HG02763 (cell line): ENCODE measurements at regions not wholly inside any gene's neighbourhood (a gene's known extent, or its start where the extent isn't known, plus 50 kb on each side); places are given as distances from the start of the nearest gene placed in this dataset.

Experiments used
- ATAC-seq: cut with Tn5 transposase; IDR thresholded peaks from one replicate; pipeline ENCODE4 v1.9.1; 2021; ENCODE audit warnings: mild to moderate bottlenecking, moderate library complexity; ENCODE audit not compliant: unreplicated experiment

GRCh38 chr4:127214016-127214415 lies 418.7 kb upstream of the INTU start:
- ATAC-seq, result no peak

GRCh38 chr4:127214931-127215330 lies 417.8 kb upstream of the INTU start:
- ATAC-seq, result no peak

GRCh38 chr4:127217586-127218229 lies 415.0 kb upstream of the INTU start:
- ATAC-seq, result no peak

GRCh38 chr4:127219232-127219631 lies 413.5 kb upstream of the INTU start:
- no peak for ATAC-seq

- ATAC-seq, result no peak
Observed at GRCh38 chr4:127224556-127224955, 408.2 kb upstream of the INTU start.

- no peak for ATAC-seq
Observed at GRCh38 chr4:127229855-127230608, 402.7 kb upstream of the INTU start.

GRCh38 chr4:127236889-127237288 lies 395.9 kb upstream of the INTU start:
- ATAC-seq, result no peak

GRCh38 chr4:127237581-127237980 lies 395.2 kb upstream of the INTU start:
- no peak for ATAC-seq

- ATAC-seq, result no peak
Observed at GRCh38 chr4:127238956-127239475, 393.7 kb upstream of the INTU start.

GRCh38 chr4:127239902-127240763 lies 392.6 kb upstream of the INTU start:
- ATAC-seq, result no peak

- no peak for ATAC-seq
Observed at GRCh38 chr4:127240764-127241105, 392.0 kb upstream of the INTU start.

- ATAC-seq, result no peak
Observed at GRCh38 chr4:127244515-127244914, 388.2 kb upstream of the INTU start.

GRCh38 chr4:127246963-127247952 lies 385.5 kb upstream of the INTU start:
- no peak for ATAC-seq

- ATAC-seq, result no peak
Observed at GRCh38 chr4:127249066-127249766, 383.5 kb upstream of the INTU start.

GRCh38 chr4:127249767-127250108 lies 383.0 kb upstream of the INTU start:
- no peak for ATAC-seq

GRCh38 chr4:127250577-127250976 lies 382.2 kb upstream of the INTU start:
- no peak for ATAC-seq

- ATAC-seq, result no peak
Observed at GRCh38 chr4:127251423-127251822, 381.3 kb upstream of the INTU start.

GRCh38 chr4:127256500-127256899 lies 376.3 kb upstream of the INTU start:
- no peak for ATAC-seq

- no peak for ATAC-seq
Observed at GRCh38 chr4:127261476-127261875, 371.3 kb upstream of the INTU start.

GRCh38 chr4:127268367-127268766 lies 364.4 kb upstream of the INTU start:
- no peak for ATAC-seq
